DND-41 (cell line): ENCODE measurements at regions not wholly inside any gene's neighbourhood (a gene's known extent, or its start where the extent isn't known, plus 50 kb on each side); places are given as distances from the start of the nearest gene placed in this dataset.

Experiments used
- ATAC-seq: fragments of 200-7000 bp; cut with Tn5 transposase; 3 replicates; pipeline ENCODE4 v1.9.1; 2021; ENCODE audit warnings: low read depth; ENCODE audit not compliant: insufficient read depth
- DNase-seq: peaks from one replicate; pipeline ENCODE4 v3.0.0-alpha.2; 2020
- H2AFZ ChIP-seq: 2 replicates; pipeline ENCODE4 v1.6.0; 2012; ENCODE audit warnings: low read depth, low read length
- H3K27ac ChIP-seq: 2 replicates; pipeline ENCODE4 v1.5.1; 2012; ENCODE audit warnings: low read length, inconsistent platforms
- H3K27me3 ChIP-seq: fragments of 200-600 bp; sonication (generic); 2 replicates; pipeline ENCODE4 v1.6.0; 2012; ENCODE audit warnings: low read length, mild to moderate bottlenecking, inconsistent platforms; ENCODE audit not compliant: insufficient read depth, poor library complexity
- H3K36me3 ChIP-seq: 2 replicates; pipeline ENCODE4 v1.5.1; 2012; ENCODE audit warnings: low read length, inconsistent platforms; ENCODE audit not compliant: insufficient read depth
- H3K4me1 ChIP-seq: 2 replicates; pipeline ENCODE4 v1.5.1; 2012; ENCODE audit warnings: mild to moderate bottlenecking, low read length; ENCODE audit not compliant: insufficient read depth
- H3K4me2 ChIP-seq: 2 replicates; pipeline ENCODE4 v1.6.0; 2012; ENCODE audit warnings: mild to moderate bottlenecking, moderate library complexity, low read length, inconsistent platforms; ENCODE audit not compliant: insufficient read depth
- H3K4me3 ChIP-seq, 2 experiments: fragments of 200-600 bp in 1 of 2; shearing (Covaris generic) in 1 of 2; 2 replicates each; pipeline ENCODE4 v1.5.1; 2012 to 2016; ENCODE audit warnings: inconsistent platforms in 2 of 2, low read length in 2 of 2, mild to moderate bottlenecking in 2 of 2, low read depth in 1 of 2, moderate library complexity in 1 of 2
- H3K79me2 ChIP-seq: 2 replicates; pipeline ENCODE4 v1.6.0; 2012; ENCODE audit warnings: low read length, inconsistent platforms; ENCODE audit not compliant: insufficient read depth
- H3K9ac ChIP-seq: 2 replicates; pipeline ENCODE4 v1.6.0; 2012; ENCODE audit warnings: low read depth, mild to moderate bottlenecking, inconsistent platforms, low read length, moderate library complexity
- H3K9me3 ChIP-seq: 2 replicates; pipeline ENCODE4 v1.5.1; 2012; ENCODE audit warnings: low read length, moderate library complexity, mild to moderate bottlenecking, inconsistent platforms; ENCODE audit not compliant: insufficient read depth, severe bottlenecking
- H4K20me1 ChIP-seq: 2 replicates; pipeline ENCODE4 v1.6.0; 2012; ENCODE audit warnings: low read length; ENCODE audit not compliant: insufficient read depth
- EZH2 ChIP-seq: IDR thresholded peaks from 3 replicates; pipeline ENCODE4 v1.6.1; 2012; ENCODE audit warnings: borderline replicate concordance, low read depth, mild to moderate bottlenecking, moderate library complexity, low read length, inconsistent platforms; ENCODE audit not compliant: severe bottlenecking
- TF ChIP-seq, protein P1 (sequence below): IDR thresholded peaks from 2 replicates; pipeline ENCODE4 v1.5.1; 2012; ENCODE audit warnings: borderline replicate concordance, low read length, moderate library complexity, mild to moderate bottlenecking; ENCODE audit not compliant: poor library complexity, severe bottlenecking; ENCODE audit errors: extremely low read depth

DNA sequence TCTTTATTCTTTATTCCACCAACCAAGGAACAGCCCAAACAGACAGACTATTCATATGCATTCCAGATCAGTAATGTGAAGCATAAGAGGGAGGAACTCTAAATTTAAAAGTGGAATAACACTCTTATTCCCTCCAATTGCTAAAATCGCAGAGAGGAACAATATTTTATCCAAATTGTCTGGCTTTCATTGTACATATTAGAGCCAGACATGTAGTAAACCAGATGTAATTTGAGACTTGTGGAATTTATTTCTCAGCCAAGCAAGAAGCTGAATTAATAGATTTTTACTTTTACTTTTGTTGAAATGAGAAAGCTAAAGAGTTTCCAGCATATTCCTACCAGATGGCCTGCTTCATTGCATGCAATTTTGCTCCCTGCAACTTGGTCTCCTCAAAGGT, 674.6 kb upstream of the SLIT2 start:
- ATAC-seq, result no peak
- Histone ChIP-seq H2AFZ (no peak overlapping the region), H3K4me1 (no peaks in the 10 kb centered on the region), H3K9ac (no peak overlapping the region), H4K20me1 (no peaks in the 10 kb centered on the region), H3K9me3 (no peaks in the 10 kb centered on the region), H3K27ac (no peak overlapping the region), H3K4me3 (no peak overlapping the region), H3K79me2 (no peaks in the 10 kb centered on the region), H3K4me2 (no peak overlapping the region), H3K27me3 (no peaks in the 10 kb centered on the region), H3K36me3 (no peaks in the 10 kb centered on the region)
- TF ChIP-seq, protein P1, sequence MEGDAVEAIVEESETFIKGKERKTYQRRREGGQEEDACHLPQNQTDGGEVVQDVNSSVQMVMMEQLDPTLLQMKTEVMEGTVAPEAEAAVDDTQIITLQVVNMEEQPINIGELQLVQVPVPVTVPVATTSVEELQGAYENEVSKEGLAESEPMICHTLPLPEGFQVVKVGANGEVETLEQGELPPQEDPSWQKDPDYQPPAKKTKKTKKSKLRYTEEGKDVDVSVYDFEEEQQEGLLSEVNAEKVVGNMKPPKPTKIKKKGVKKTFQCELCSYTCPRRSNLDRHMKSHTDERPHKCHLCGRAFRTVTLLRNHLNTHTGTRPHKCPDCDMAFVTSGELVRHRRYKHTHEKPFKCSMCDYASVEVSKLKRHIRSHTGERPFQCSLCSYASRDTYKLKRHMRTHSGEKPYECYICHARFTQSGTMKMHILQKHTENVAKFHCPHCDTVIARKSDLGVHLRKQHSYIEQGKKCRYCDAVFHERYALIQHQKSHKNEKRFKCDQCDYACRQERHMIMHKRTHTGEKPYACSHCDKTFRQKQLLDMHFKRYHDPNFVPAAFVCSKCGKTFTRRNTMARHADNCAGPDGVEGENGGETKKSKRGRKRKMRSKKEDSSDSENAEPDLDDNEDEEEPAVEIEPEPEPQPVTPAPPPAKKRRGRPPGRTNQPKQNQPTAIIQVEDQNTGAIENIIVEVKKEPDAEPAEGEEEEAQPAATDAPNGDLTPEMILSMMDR, result no peak
- no peak for TF ChIP-seq EZH2
- no peak for DNase-seq

DNA sequence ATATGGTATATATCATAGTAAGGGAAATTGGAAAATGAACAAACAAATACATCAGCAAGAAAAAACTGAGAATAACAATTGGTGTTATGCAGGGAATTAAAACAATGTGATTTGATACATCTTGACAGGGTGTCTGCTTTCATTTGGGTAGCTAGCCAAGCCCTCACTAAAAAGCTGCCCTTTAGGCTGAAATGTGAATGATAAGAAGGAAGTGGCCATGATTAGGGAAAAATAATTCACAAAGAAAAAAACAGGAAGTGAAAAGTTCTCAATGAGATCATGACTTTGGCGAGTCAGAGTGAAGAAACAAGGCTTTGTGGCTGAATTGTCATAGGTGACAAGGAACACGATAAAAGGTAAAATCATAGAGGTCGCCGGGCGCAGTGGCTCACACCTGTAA, 675.8 kb upstream of the SLIT2 start:
- no peaks in the 10 kb centered on the region for H3K36me3 ChIP-seq
- ATAC-seq (no peak), DNase-seq (no peak)
- no peak overlapping the region for H2AFZ ChIP-seq
- no peaks in the 10 kb centered on the region for H3K4me1 ChIP-seq
- no peaks in the 10 kb centered on the region for H4K20me1 ChIP-seq
- no peak for TF ChIP-seq EZH2
- TF ChIP-seq, protein P1, result no peak
- H3K27ac ChIP-seq, result no peak overlapping the region
- no peaks in the 10 kb centered on the region for H3K27me3 ChIP-seq
- H3K4me2 ChIP-seq, result no peak overlapping the region
- H3K79me2 ChIP-seq, result no peaks in the 10 kb centered on the region
- no peaks in the 10 kb centered on the region for H3K9me3 ChIP-seq
- no peak overlapping the region for H3K9ac ChIP-seq
- no peak overlapping the region for H3K4me3 ChIP-seq

DNA sequence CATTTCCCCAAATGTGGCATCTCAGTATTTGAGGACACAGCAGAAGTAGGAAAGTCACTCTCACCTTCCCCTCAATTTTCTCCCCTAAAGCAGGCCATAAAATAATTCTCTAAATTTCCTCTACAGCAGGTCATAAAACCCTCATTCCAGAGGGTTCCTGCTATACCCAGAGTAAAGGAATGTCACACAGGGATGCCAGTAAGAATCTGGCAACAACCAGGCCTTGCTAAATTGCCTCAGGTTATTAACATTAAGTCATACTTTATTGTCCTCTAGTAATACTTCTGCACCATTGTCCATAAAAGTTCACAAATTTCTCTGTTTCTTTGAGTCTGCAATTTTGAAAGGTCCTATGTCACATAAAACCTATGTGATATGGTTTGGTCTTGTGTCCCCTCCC, 685.7 kb upstream of the SLIT2 start:
- H3K27me3 ChIP-seq, result no peaks in the 10 kb centered on the region
- H3K9ac ChIP-seq, result no peak overlapping the region
- no peaks in the 10 kb centered on the region for H3K4me1 ChIP-seq
- no peaks in the 10 kb centered on the region for H3K36me3 ChIP-seq
- no peak overlapping the region for H3K4me3 ChIP-seq
- DNase-seq (no peak), ATAC-seq (no peak)
- H3K4me2 ChIP-seq, result no peak overlapping the region
- no peak overlapping the region for H2AFZ ChIP-seq
- TF ChIP-seq EZH2, result no peak
- TF ChIP-seq, protein P1, result no peak
- H3K27ac ChIP-seq, result no peak overlapping the region
- no peaks in the 10 kb centered on the region for H3K9me3 ChIP-seq
- no peaks in the 10 kb centered on the region for H4K20me1 ChIP-seq
- no peaks in the 10 kb centered on the region for H3K79me2 ChIP-seq

DNA sequence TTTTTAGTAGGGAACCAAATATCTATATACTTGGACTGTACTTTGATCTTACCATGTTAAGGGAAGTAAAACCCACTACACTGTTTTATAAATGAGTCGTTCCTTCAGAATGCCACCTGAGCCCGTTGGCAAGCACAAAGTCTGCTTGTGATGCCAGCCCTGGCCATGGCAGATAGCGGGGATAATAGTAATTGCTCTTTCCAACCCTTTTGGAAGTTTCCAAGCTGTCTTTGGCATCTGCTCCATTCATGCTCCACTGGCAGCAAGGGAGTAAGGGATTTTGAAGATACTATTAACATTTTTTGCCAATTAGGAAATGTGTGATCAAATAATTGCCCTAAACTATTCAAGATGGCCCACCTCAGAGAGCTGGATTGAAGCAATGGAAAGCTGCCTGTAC, 689.2 kb upstream of the SLIT2 start:
- Histone ChIP-seq H3K4me1 (no peaks in the 10 kb centered on the region), H4K20me1 (no peaks in the 10 kb centered on the region), H3K9me3 (no peaks in the 10 kb centered on the region), H2AFZ (no peak overlapping the region), H3K4me3 (no peak overlapping the region), H3K27me3 (no peaks in the 10 kb centered on the region), H3K9ac (no peak overlapping the region), H3K4me2 (no peak overlapping the region), H3K27ac (no peak overlapping the region), H3K36me3 (no peaks in the 10 kb centered on the region), H3K79me2 (no peaks in the 10 kb centered on the region)
- DNase-seq (no peak), ATAC-seq (no peak)
- TF ChIP-seq, protein P1, result no peak
- no peak for TF ChIP-seq EZH2
